Astrocyte of the cerebellum (primary cell): ENCODE measurements at regions not wholly inside any gene's neighbourhood (a gene's known extent, or its start where the extent isn't known, plus 50 kb on each side); places are given as distances from the start of the nearest gene placed in this dataset.
A peak's percentile ranks its signal among the peaks of the same experiment; 100 is the strongest.

ENCODE experiments used
- DNase-seq: peaks from one replicate; pipeline ENCODE4 v3.0.0-alpha.2; 2011; ENCODE audit warnings: low read depth
- H3K4me3 ChIP-seq: 2 replicates; pipeline ENCODE4 v1.5.1; 2011; ENCODE audit warnings: mild to moderate bottlenecking, low read depth, low read length, moderate library complexity
- CTCF ChIP-seq: IDR thresholded peaks from 2 replicates; pipeline ENCODE4 v1.5.1; 2012; ENCODE audit warnings: low read length, low read depth, moderate library complexity, mild to moderate bottlenecking; ENCODE audit errors: missing control alignments
- in situ Hi-C: cut with HindIII; loops from 2 replicates; pipeline ENCODE4 v1.10.0; 2017; ENCODE audit warnings: low sequenced_read_pairs

- no peak overlapping the region for H3K4me3 ChIP-seq
- in situ Hi-C loops, result no loop called here
- DNase-seq, result peak; percentile 24
- TF ChIP-seq CTCF, result peak; percentile 56
These were observed 371.5 kb upstream of the GOLIM4 start for GRCh38 chr3:168467115-168467714.

DNA sequence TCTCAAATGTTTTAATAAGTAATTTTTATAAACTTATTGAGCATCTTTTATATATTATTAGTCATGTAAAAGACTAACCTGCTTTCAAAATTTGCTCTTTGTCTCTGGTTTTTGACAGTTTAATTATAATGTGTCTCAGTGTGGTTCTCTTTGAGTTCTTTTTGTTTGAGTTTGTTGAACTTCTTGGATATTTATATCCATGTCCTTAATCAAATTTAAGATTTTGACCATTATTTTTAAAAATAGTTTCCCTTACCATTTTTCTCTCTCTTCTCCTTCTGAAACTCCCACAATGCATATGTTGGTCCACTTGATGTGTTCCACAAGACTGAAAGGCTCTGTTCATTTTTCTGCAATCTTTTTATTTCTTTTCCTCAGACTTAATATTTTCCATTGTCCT is 366.1 kb upstream of the GOLIM4 start:
- TF ChIP-seq CTCF, result no peak
- no peak for DNase-seq
- H3K4me3 ChIP-seq, result no peak overlapping the region
- in situ Hi-C loops, result no loop called here

GRCh38 chr3:168459226-168459784 is 363.6 kb upstream of the GOLIM4 start:
- in situ Hi-C loops, result no loop called here
- no peak for DNase-seq
- H3K4me3 ChIP-seq, result no peak overlapping the region
- no peak for TF ChIP-seq CTCF

DNA sequence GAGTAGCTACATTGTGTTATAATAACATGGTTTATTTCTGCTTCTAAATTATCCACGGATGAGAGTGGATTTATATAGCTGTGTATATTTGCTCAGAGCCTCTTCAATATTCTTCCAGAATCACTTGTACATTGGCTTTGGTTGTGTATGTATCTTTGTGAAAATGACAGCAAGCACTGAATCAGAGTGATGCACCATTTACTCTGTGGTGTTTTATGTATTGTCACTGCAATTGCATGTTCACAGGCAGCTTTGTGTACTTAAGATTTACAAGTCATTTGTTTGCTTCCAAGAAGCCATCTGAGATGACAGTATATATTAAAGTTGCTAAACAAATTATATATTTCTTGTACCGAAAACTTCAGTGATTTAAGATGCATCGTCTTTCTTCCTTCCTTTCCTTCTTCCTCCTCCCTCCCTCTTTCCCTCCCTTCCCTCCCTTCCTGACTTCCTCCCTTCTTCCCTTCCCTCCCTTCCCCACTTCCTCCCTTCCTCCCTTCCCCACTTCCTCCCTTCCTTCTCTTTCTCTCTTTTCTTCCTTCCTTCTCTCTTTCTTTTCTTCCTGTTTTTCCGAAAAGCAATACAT is 362.3 kb upstream of the GOLIM4 start:
- no peak for TF ChIP-seq CTCF
- no peak for DNase-seq
- no peak overlapping the region for H3K4me3 ChIP-seq
- in situ Hi-C loops, result no loop called here

DNA sequence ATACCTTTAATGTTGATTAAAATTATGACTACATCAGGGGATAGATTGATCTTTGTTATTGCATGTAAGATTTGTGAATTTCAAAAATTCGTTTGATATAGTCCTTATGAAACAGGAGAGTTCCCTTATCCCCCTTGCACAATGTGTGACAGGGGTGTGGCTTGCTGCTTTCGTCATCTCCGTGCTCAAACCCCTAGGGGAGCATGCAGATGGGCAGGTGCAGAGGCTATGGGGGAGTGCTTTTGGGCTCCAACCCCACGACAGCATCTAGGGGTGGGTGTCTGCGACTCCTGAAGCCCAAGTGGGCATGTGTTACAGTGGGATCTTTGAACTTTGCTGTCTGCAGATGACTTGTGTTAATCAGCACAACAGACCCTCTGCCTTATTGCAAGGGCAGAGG is 360.1 kb upstream of the GOLIM4 start:
- no peak for TF ChIP-seq CTCF
- in situ Hi-C loops, result no loop called here
- H3K4me3 ChIP-seq, result no peak overlapping the region
- no peak for DNase-seq

DNA sequence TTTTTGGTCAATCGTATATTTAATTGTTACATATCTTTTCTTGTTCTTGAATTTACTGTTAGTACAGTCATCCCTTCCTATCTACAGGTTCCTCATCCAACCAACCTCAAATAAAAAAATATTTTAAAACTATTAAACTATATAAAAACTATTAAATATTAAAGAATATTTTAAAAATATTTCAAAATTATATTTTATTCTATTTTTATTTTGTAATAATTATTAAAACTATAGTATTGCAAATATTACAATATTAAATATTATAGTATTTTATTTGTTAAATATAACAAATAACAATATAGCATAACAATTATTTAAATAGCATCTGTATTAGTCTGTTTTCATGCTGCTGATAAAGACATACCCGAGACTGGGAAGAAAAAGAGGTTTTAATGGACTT is 357.9 kb upstream of the GOLIM4 start:
- no peak for TF ChIP-seq CTCF
- no peak for DNase-seq
- H3K4me3 ChIP-seq, result no peak overlapping the region
- in situ Hi-C loops, result no loop called here
